ENCODE measurements at regions not wholly inside any gene's neighbourhood (a gene's known extent, or its start where the extent isn't known, plus 50 kb on each side); places are given as distances from the start of the nearest gene placed in this dataset.
A peak's percentile ranks its signal among the peaks of the same experiment; 100 is the strongest.
"Not testable (repeated sequence)": the region's sequence is repeated elsewhere in the genome, so short reads cannot be mapped to it uniquely, and the experiment has no call there.

GRCh38 chrX:10676235-10676957 lies 56.0 kb upstream of the MID1 start:
- DNase-seq (ENCODE audit: low spot score) = peak; percentile 7

- peak; percentile 33 for DNase-seq (ENCODE audit: low spot score)
These were observed 57.1 kb upstream of the MID1 start for GRCh38 chrX:10677490-10677889.

- DNase-seq (ENCODE audit: low spot score) = no peak
These were observed 59.0 kb upstream of the MID1 start for GRCh38 chrX:10679387-10679786.

GRCh38 chrX:10681167-10681566 lies 60.8 kb upstream of the MID1 start:
- no peak for DNase-seq (ENCODE audit: low spot score)

GRCh38 chrX:10683631-10684030 lies 63.2 kb upstream of the MID1 start:
- DNase-seq (ENCODE audit: low spot score) = not testable (repeated sequence)

- no peak for DNase-seq (ENCODE audit: low spot score)
These were observed 65.7 kb upstream of the MID1 start for GRCh38 chrX:10685923-10686595.

GRCh38 chrX:10691751-10692150 lies 71.4 kb upstream of the MID1 start:
- not testable (repeated sequence) for DNase-seq (ENCODE audit: low spot score)

GRCh38 chrX:10697616-10698317 lies 77.4 kb upstream of the MID1 start:
- DNase-seq (ENCODE audit: low spot score) = no peak

GRCh38 chrX:10698318-10698640 lies 77.9 kb upstream of the MID1 start:
- no peak for DNase-seq (ENCODE audit: low spot score)

- no peak for DNase-seq (ENCODE audit: low spot score)
These were observed 81.6 kb upstream of the MID1 start for GRCh38 chrX:10702031-10702430.

GRCh38 chrX:10706342-10706741 lies 86.0 kb upstream of the MID1 start:
- DNase-seq (ENCODE audit: low spot score) = not testable (repeated sequence)

- DNase-seq (ENCODE audit: low spot score) = no peak
These were observed 87.4 kb upstream of the MID1 start for GRCh38 chrX:10707773-10708172.

GRCh38 chrX:10709276-10709675 lies 88.9 kb upstream of the MID1 start:
- DNase-seq (ENCODE audit: low spot score) = no peak

GRCh38 chrX:10714531-10714930 lies 94.1 kb upstream of the MID1 start:
- no peak for DNase-seq (ENCODE audit: low spot score)

GRCh38 chrX:10722851-10723250 lies 102.5 kb upstream of the MID1 start:
- DNase-seq (ENCODE audit: low spot score) = peak; percentile 46

GRCh38 chrX:10725071-10725470 lies 104.7 kb upstream of the MID1 start:
- no peak for DNase-seq (ENCODE audit: low spot score)

GRCh38 chrX:10726647-10727046 lies 106.3 kb upstream of the MID1 start:
- DNase-seq (ENCODE audit: low spot score) = peak; percentile 10

- DNase-seq (ENCODE audit: low spot score) = no peak
These were observed 108.5 kb upstream of the MID1 start for GRCh38 chrX:10728806-10729389.

GRCh38 chrX:10739426-10739825 lies 119.0 kb upstream of the MID1 start:
- DNase-seq (ENCODE audit: low spot score) = no peak

GRCh38 chrX:10741003-10741402 lies 120.6 kb upstream of the MID1 start:
- no peak for DNase-seq (ENCODE audit: low spot score)

- DNase-seq (ENCODE audit: low spot score) = no peak
These were observed 121.2 kb upstream of the MID1 start for GRCh38 chrX:10741550-10741949.

GRCh38 chrX:10743476-10743875 lies 123.1 kb upstream of the MID1 start:
- DNase-seq (ENCODE audit: low spot score) = no peak

GRCh38 chrX:10744007-10744406 lies 123.6 kb upstream of the MID1 start:
- DNase-seq (ENCODE audit: low spot score) = no peak

Data from globus pallidus (tissue), 1 donor.